ENCODE measurements at regions not wholly inside any gene's neighbourhood (a gene's known extent, or its start where the extent isn't known, plus 50 kb on each side); places are given as distances from the start of the nearest gene placed in this dataset.

GRCh38 chr6:105900125-105900937 lies 185.8 kb upstream of the PRDM1 start:
- ChIA-PET POLR2A (interaction anchor here (0.5 to 4.8 kb wide), 11 partner anchors 8 to 594 kb away, joined by 3 to 22 read pairs (median 4); no protein-coding TSS in a partner anchor), CTCF (ENCODE audit: unreplicated experiment) (no interaction called here)
- Histone ChIP-seq H3K27ac (ENCODE audit: low read depth, low read length, poor library complexity, severe bottlenecking) (peak overlapping the region; percentile 30), H3K9me2 (ENCODE audit: insufficient read depth, low read length) (no peaks in the 10 kb centered on the region), H3K79me2 (ENCODE audit: insufficient read depth, low read depth, low read length) (no peaks in the 10 kb centered on the region), H3K4me3 (ENCODE audit: low read depth, low read length, poor library complexity, severe bottlenecking) (no peak overlapping the region), H3K4me1 (ENCODE audit: insufficient read depth, low read length, poor library complexity, severe bottlenecking) (peaks cover 86% of the 10 kb centered on the region), H2AFZ (ENCODE audit: low read length) (peak overlapping the region; percentile 73), H4K20me1 (ENCODE audit: insufficient read depth, low read length) (no peaks in the 10 kb centered on the region), H3K36me3 (ENCODE audit: insufficient read depth, low read length) (no peaks in the 10 kb centered on the region; the same call in 1 of the 2 replicates), H3K4me2 (ENCODE audit: low read length) (peak overlapping the region; percentile 17), H3K9me3 (ENCODE audit: low read length) (no peaks in the 10 kb centered on the region)
- intact Hi-C loops (cut with micrococcal nuclease; ENCODE audit: unreplicated experiment), result no loop called here
- TF ChIP-seq EZH2phosphoT487 (IDR thresholded peaks at IDR 0.05; ENCODE audit: borderline replicate concordance, low read depth, low read length) (no peak), CTCF (conservative IDR thresholded peaks at IDR 0.05; ENCODE audit: low read length) (no peak)
- no TSS peak for BruUV-seq (replicated peaks)
- DNase-seq (ENCODE audit: low spot score), result peak; percentile 52

- peak; percentile 41 for DNase-seq (ENCODE audit: low spot score)
- BruUV-seq (replicated peaks), result no TSS peak
- Histone ChIP-seq H3K9me2 (ENCODE audit: insufficient read depth, low read length) (no peaks in the 10 kb centered on the region), H2AFZ (ENCODE audit: low read length) (no peak overlapping the region; the same call in 1 of the 2 replicates), H3K27ac (ENCODE audit: low read depth, low read length, poor library complexity, severe bottlenecking) (peak overlapping the region; percentile 21), H3K9me3 (ENCODE audit: low read length) (no peaks in the 10 kb centered on the region), H3K79me2 (ENCODE audit: insufficient read depth, low read depth, low read length) (no peaks in the 10 kb centered on the region), H3K4me2 (ENCODE audit: low read length) (peak overlapping the region; percentile 12; the same call in 1 of the 2 replicates), H3K36me3 (ENCODE audit: insufficient read depth, low read length) (no peaks in the 10 kb centered on the region; the same call in 1 of the 2 replicates), H3K4me1 (ENCODE audit: insufficient read depth, low read length, poor library complexity, severe bottlenecking) (peaks cover 98% of the 10 kb centered on the region), H4K20me1 (ENCODE audit: insufficient read depth, low read length) (no peaks in the 10 kb centered on the region), H3K4me3 (ENCODE audit: low read depth, low read length, poor library complexity, severe bottlenecking) (no peak overlapping the region)
- POLR2A ChIA-PET, result interaction anchor here (0.7 to 4.8 kb wide), 5 partner anchors 12 to 92 kb away, joined by 3 to 22 read pairs (median 5); no protein-coding TSS in a partner anchor
- CTCF ChIA-PET (ENCODE audit: unreplicated experiment), result no interaction called here
- TF ChIP-seq CTCF (conservative IDR thresholded peaks at IDR 0.05; ENCODE audit: low read length) (no peak), EZH2phosphoT487 (IDR thresholded peaks at IDR 0.05; ENCODE audit: borderline replicate concordance, low read depth, low read length) (no peak)
- intact Hi-C loops (cut with micrococcal nuclease; ENCODE audit: unreplicated experiment), result loop anchor here (5.0 kb wide), 2 partner anchors 61 to 184 kb away; no protein-coding TSS in a partner anchor
Measured at GRCh38 chr6:105898286-105898685, 187.8 kb upstream of the PRDM1 start.

Measured in OCI-LY7 (cell line).